Adipocyte (in vitro differentiated cells): ENCODE measurements at regions not wholly inside any gene's neighbourhood (a gene's known extent, or its start where the extent isn't known, plus 50 kb on each side); places are given as distances from the start of the nearest gene placed in this dataset.
A peak's percentile ranks its signal among the peaks of the same experiment; 100 is the strongest.

Source experiments
- DNase-seq: peaks from one replicate; pipeline ENCODE4 v3.0.0-alpha.2; 2015; ENCODE audit warnings: low read depth
- H3K27me3 ChIP-seq: replicated peaks from 2 replicates; pipeline ENCODE4 v1.7.0; 2013; ENCODE audit warnings: mild to moderate bottlenecking, low read length, moderate library complexity; ENCODE audit not compliant: control insufficient read depth, insufficient read depth
- H3K36me3 ChIP-seq: 2 replicates; pipeline ENCODE4 v1.7.0; 2013; ENCODE audit warnings: low read length, mild to moderate bottlenecking, moderate library complexity; ENCODE audit not compliant: control insufficient read depth, insufficient read depth, severe bottlenecking
- H3K4me1 ChIP-seq: 2 replicates; pipeline ENCODE4 v1.7.0; 2013; ENCODE audit warnings: mild to moderate bottlenecking, low read length, moderate library complexity; ENCODE audit not compliant: control insufficient read depth, insufficient read depth
- H3K4me3 ChIP-seq: 2 replicates; pipeline ENCODE4 v1.7.0; 2013; ENCODE audit warnings: mild to moderate bottlenecking, low read length, moderate library complexity
- H3K9ac ChIP-seq: 2 replicates; pipeline ENCODE4 v1.7.0; 2013; ENCODE audit warnings: mild to moderate bottlenecking, low read length, moderate library complexity
- H3K9me3 ChIP-seq: 2 replicates; pipeline ENCODE4 v1.7.0; 2013; ENCODE audit warnings: mild to moderate bottlenecking, low read length, moderate library complexity; ENCODE audit not compliant: control insufficient read depth

DNA sequence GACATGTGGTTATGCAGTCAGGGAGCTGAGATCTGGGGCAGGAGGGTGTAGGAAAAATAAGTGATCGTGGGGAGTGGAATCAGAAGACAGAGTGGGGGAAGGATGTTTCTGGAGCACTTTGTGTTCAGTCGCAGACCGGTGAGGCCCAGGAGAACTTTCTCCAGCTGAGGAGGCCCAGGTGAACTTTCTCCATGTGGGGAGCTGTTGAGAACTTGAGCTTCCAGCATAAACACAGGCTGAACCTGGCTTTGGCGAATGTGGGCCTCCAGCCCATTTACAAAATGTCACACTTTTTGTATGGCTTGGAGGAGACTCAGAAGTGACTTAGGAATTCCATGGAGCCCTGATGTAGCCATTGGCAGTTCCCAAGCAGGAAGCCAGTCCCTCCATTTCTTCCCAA is 108.5 kb downstream of the VAPA start:
- H3K4me3 ChIP-seq = no peak overlapping the region
- peaks cover 7% of the 10 kb centered on the region for H3K9me3 ChIP-seq
- no peaks in the 10 kb centered on the region for H3K36me3 ChIP-seq
- no peaks in the 10 kb centered on the region for H3K27me3 ChIP-seq
- peaks cover 11% of the 10 kb centered on the region for H3K4me1 ChIP-seq
- H3K9ac ChIP-seq = no peak overlapping the region
- DNase-seq = no peak

GRCh38 chr18:10023853-10024570 is 110.2 kb downstream of the VAPA start:
- H3K36me3 ChIP-seq = no peaks in the 10 kb centered on the region
- H3K9ac ChIP-seq = no peak overlapping the region
- DNase-seq = no peak
- no peak overlapping the region for H3K4me3 ChIP-seq
- H3K4me1 ChIP-seq = peaks cover 10% of the 10 kb centered on the region
- peaks cover 7% of the 10 kb centered on the region for H3K9me3 ChIP-seq
- no peaks in the 10 kb centered on the region for H3K27me3 ChIP-seq

DNA sequence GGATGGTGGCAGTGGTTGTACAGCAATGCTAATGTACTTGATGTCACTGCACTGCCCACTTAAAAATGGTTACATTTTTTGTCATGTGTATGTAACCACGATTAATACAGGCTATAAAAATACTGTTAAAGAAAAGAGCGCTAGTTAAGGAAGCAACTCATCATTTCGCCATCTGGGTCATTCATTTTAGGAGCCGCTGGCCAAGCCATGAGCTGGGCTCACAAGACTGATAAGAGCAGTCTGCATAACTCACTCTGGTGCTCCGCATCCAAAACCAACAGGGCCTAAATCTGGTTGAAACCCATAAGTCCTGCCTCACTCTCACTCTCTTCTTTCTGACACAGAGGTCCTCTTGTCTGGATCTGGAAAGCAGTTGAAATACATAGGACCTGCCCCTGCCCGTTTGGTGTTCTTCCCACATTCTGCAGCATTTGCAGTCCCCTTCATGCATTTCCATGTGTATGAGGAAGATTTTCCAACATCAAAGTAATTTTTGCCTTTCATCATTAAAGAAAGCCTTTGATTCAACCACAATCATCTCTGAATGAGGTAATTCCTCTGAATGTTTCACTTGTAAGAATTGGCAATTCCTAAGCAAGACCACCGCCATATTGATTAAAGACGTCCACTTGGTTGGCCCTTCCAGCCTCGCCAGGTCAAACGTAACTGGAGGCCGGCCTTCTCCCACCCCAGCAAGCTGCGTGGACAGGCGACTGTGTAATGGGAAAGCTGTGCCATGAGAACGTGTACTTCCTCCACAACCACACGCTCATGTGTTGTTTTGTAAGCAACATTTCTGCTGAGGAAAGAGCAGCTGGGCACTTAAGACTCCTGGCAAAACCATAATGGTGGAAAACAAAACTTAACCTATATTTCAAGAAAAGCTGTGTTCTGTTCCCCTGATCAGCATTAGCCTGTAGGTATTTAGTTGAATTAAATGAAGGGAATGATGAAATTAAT is 112.2 kb downstream of the VAPA start:
- Histone ChIP-seq H3K9me3 (peaks cover 7% of the 10 kb centered on the region), H3K27me3 (no peaks in the 10 kb centered on the region), H3K4me3 (no peak overlapping the region), H3K36me3 (no peaks in the 10 kb centered on the region), H3K4me1 (no peaks in the 10 kb centered on the region), H3K9ac (no peak overlapping the region)
- DNase-seq = no peak

GRCh38 chr18:10027031-10027430 is 113.2 kb downstream of the VAPA start:
- no peaks in the 10 kb centered on the region for H3K27me3 ChIP-seq
- no peak overlapping the region for H3K4me3 ChIP-seq
- no peak overlapping the region for H3K9ac ChIP-seq
- no peak for DNase-seq
- H3K4me1 ChIP-seq = no peaks in the 10 kb centered on the region
- peaks cover 7% of the 10 kb centered on the region for H3K9me3 ChIP-seq
- H3K36me3 ChIP-seq = no peaks in the 10 kb centered on the region

GRCh38 chr18:10027461-10027860 is 113.6 kb downstream of the VAPA start:
- no peak for DNase-seq
- H3K9ac ChIP-seq = no peak overlapping the region
- H3K27me3 ChIP-seq = no peaks in the 10 kb centered on the region
- peaks cover 7% of the 10 kb centered on the region for H3K9me3 ChIP-seq
- no peaks in the 10 kb centered on the region for H3K36me3 ChIP-seq
- H3K4me3 ChIP-seq = no peak overlapping the region
- peaks cover under 1% of the 10 kb centered on the region for H3K4me1 ChIP-seq

GRCh38 chr18:10029711-10030110 is 115.9 kb downstream of the VAPA start:
- H3K36me3 ChIP-seq = no peaks in the 10 kb centered on the region
- H3K27me3 ChIP-seq = no peaks in the 10 kb centered on the region
- no peak for DNase-seq
- peaks cover 4% of the 10 kb centered on the region for H3K4me1 ChIP-seq
- H3K9me3 ChIP-seq = no peaks in the 10 kb centered on the region
- no peak overlapping the region for H3K4me3 ChIP-seq
- H3K9ac ChIP-seq = no peak overlapping the region

DNA sequence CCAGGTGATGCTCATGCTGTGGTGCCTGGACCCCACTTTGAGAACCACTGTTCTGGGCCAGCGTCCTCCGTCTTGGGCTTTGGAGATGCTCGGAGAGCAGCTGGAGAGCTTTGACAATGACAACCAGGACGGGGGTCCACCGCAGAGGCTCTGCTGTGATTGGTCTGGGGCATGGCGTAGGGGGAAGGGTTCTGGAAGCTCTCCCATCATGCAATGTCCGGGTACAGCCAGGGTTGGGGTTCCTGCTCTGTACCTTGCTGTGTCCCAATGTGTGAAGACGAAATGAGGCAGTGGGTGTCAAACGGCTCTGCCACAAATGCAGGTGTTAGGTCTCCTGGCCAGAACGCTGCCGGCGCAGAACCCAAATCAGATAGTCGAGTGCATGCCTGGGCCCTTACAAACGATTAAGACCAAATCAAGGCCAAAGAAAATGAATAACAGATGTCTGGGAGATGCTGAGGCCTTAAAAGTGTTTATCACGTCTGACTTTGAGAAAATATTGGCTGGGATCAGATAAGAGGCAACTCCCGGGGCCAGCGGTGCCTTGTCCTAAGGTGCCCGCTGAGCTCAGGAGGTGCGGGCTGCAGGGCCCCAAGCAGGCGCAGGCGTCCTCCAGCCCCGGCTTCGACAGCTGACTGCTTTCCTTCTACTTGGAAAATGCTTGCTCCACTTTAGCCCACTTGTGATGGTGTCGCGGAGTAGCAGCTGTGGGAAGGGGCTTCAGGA is 117.2 kb downstream of the VAPA start:
- no peaks in the 10 kb centered on the region for H3K27me3 ChIP-seq
- no peak overlapping the region for H3K9ac ChIP-seq
- H3K4me1 ChIP-seq = peaks cover 15% of the 10 kb centered on the region
- no peak overlapping the region for H3K4me3 ChIP-seq
- no peaks in the 10 kb centered on the region for H3K36me3 ChIP-seq
- no peak for DNase-seq
- H3K9me3 ChIP-seq = no peaks in the 10 kb centered on the region

DNA sequence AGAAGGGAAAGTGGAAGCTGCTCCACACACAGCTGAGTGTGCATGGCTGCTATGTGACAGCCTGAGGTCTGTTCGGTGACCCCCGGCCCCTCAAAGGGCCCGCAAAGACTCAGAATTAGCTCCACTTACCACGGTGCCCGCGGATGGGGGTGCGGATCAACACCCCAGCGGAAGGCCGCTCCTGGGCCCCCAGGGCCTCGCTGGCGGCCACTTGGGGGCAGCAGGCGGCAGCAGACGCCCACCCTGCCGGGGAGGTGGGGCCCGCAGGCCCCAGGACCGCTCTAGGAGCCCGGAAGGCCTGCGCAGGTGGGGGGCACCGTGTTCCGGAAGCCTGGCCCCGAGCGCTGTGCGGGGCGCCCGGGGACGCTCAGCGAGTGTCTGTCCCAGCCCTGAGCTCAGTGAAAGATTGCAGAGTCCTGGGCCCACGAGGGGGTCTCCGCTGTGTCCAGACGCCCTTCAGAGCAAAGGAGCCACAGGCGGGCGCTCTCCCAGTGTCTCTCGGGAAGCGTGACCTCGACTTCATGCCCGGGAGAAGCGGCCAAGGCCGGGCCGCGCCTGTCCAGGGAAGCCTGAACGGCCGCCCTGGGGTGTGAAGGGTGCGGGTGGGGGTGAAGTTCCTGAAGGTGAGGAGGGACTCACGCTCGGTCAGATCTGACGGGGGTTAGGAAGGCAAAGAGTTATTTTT is 118.7 kb downstream of the VAPA start:
- H3K4me3 ChIP-seq = no peak overlapping the region
- peaks cover 21% of the 10 kb centered on the region for H3K4me1 ChIP-seq
- peak overlapping the region; percentile 1 for H3K9ac ChIP-seq
- no peaks in the 10 kb centered on the region for H3K27me3 ChIP-seq
- H3K36me3 ChIP-seq = no peaks in the 10 kb centered on the region
- H3K9me3 ChIP-seq = no peaks in the 10 kb centered on the region
- no peak for DNase-seq

GRCh38 chr18:10033016-10033399 is 119.2 kb downstream of the VAPA start:
- no peaks in the 10 kb centered on the region for H3K27me3 ChIP-seq
- no peak for DNase-seq
- H3K4me3 ChIP-seq = no peak overlapping the region
- H3K36me3 ChIP-seq = no peaks in the 10 kb centered on the region
- H3K9me3 ChIP-seq = no peaks in the 10 kb centered on the region
- peaks cover 21% of the 10 kb centered on the region for H3K4me1 ChIP-seq
- peak overlapping the region; percentile 1 for H3K9ac ChIP-seq

- Histone ChIP-seq H3K9ac (peak overlapping the region; percentile 69), H3K4me1 (peaks cover 33% of the 10 kb centered on the region)
- peak; percentile 41 for DNase-seq
Observed at GRCh38 chr18:10035281-10035991, 121.6 kb downstream of the VAPA start.

More at GRCh38 chr18:10035281-10035991, 121.6 kb downstream of the VAPA start:
- Histone ChIP-seq H3K36me3 (no peaks in the 10 kb centered on the region), H3K4me3 (no peak overlapping the region), H3K27me3 (no peaks in the 10 kb centered on the region), H3K9me3 (no peaks in the 10 kb centered on the region)
